ENCODE measurements at regions not wholly inside any gene's neighbourhood (a gene's known extent, or its start where the extent isn't known, plus 50 kb on each side); places are given as distances from the start of the nearest gene placed in this dataset.

DNA sequence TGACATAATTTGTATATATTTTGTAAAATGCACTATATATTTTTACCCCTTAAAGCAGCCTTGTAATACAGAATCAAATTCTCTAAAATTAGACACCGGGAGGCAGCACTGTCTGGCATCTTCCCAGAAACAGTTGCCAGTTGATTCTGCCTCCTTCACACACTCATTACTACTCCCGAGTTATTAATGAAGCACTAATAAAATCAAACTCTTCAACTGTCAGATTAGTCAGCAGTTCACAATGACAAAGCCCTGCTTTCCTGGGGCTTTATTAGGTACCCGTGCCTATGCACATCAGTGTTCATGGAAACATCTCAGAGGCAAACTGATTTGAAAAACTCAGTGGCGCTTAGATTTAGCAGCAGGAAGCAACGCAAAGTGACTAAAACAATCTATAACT is 103.5 kb upstream of the VEGFC start:
- intact Hi-C loops (cut with micrococcal nuclease) = no loop called here
- DNase-seq = no peak
- ATAC-seq = no peak

DNA sequence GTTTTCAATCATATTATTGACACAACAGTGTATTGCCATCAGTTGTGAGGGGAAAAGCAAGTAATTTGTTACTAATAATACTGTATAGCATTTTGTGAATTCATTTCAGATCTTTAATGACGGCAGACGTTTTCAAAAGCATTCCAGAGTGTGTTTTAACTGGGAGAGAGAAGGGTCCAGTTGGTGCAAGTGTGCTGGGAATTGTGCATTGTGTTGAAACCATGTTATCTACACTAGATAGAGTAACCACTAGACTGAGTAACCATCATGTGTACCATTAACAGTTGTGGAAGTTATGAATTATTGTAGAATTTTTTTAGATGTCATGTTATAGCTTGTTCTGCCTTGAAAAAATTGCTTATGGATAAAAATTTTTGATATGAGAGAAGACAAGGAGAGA is 104.5 kb upstream of the VEGFC start:
- no peak for DNase-seq
- intact Hi-C loops (cut with micrococcal nuclease) = no loop called here
- ATAC-seq = no peak

GRCh38 chr4:176898791-176899190 is 106.1 kb upstream of the VEGFC start:
- ATAC-seq (no peak), DNase-seq (no peak)
- intact Hi-C loops (cut with micrococcal nuclease) = no loop called here

DNA sequence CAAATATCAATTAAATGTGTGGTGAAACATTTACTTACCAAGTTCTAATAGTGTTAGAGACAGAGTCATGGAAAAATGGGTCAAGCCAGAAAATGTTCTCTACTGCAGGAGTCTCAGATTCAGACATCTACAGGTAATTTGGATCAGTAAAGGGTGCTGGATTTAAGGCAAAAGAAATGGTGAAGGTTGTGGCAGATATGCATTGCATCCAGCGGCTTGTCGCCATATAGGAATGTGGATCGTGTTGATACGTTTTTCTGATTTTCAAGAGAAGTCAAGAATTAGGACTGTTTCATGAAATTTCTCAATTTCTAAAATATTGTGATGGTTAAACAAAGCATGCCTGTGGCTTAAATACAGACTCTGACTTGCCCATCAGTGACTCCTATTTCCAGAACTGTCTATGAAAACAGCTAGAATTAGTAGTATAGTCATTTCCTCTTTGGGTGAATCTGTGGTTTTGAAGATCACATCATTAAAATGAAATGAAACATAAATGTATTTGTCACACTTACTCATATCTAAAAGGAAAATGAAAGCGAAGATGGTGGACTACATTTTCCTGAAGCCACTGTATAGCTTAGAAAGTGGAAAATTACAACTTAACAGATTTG is 110.1 kb upstream of the VEGFC start:
- intact Hi-C loops (cut with micrococcal nuclease) = no loop called here
- ATAC-seq (no peak), DNase-seq (no peak)

- no peak for DNase-seq
- intact Hi-C loops (cut with micrococcal nuclease) = no loop called here
- no peak for ATAC-seq
Measured at GRCh38 chr4:176906709-176907108, 114.0 kb upstream of the VEGFC start.

GRCh38 chr4:176910646-176911045 is 117.9 kb upstream of the VEGFC start:
- DNase-seq (no peak), ATAC-seq (no peak)
- intact Hi-C loops (cut with micrococcal nuclease) = no loop called here

DNA sequence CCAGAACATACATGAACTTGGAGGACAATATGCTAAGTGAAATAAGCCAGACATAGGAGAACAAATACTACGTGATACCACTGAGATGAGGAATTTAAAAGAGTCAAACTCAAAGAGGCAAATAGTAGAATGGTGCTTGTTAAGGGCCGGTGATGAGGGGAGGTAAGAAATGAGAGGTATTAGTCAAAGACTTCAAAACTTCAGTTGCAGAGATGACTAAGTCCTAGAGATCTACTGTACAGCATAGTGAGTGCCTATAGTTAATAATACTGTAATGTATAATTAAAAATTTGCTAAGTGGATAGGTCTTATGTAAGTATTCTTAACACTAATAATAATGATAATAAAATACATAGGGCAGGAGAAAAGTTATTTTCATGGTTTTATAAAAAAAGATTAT is 126.9 kb upstream of the VEGFC start:
- DNase-seq = no peak
- intact Hi-C loops (cut with micrococcal nuclease) = no loop called here
- ATAC-seq = no peak

GRCh38 chr4:176920694-176921093 is 128.0 kb upstream of the VEGFC start:
- DNase-seq = no peak
- no peak for ATAC-seq
- intact Hi-C loops (cut with micrococcal nuclease) = no loop called here

- DNase-seq (no peak), ATAC-seq (no peak)
- intact Hi-C loops (cut with micrococcal nuclease) = no loop called here
Measured at GRCh38 chr4:176921256-176921655, 128.5 kb upstream of the VEGFC start.

DNA sequence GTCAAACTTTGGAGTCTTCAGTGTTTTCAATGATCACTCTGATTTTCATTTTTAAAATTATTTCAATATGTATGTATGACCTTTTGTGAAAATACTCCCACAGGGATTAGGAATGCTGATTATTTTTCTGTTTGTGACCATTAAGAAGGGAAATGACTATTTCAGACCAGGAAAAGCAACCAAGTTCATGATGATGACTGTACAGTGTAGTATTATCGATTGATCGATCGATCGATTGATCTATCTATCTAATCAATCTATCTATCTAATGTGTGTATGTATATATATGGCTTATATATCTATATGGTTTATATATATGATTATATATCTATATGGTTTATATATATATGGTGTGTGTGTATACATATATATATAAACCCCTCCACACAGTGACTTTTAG is 131.5 kb upstream of the VEGFC start:
- ATAC-seq (no peak), DNase-seq (no peak)
- intact Hi-C loops (cut with micrococcal nuclease) = no loop called here

- ATAC-seq = no peak
Measured at GRCh38 chr4:176925962-176926361, 133.2 kb upstream of the VEGFC start.

GRCh38 chr4:176927117-176927516 is 134.4 kb upstream of the VEGFC start:
- intact Hi-C loops (cut with micrococcal nuclease) = no loop called here
- DNase-seq (no peak), ATAC-seq (no peak)

More at GRCh38 chr4:176925962-176926361, 133.2 kb upstream of the VEGFC start:
- DNase-seq = no peak
- intact Hi-C loops (cut with micrococcal nuclease) = no loop called here

GRCh38 chr4:176927664-176928063 is 134.9 kb upstream of the VEGFC start:
- ATAC-seq = no peak
- no peak for DNase-seq
- intact Hi-C loops (cut with micrococcal nuclease) = no loop called here

DNA sequence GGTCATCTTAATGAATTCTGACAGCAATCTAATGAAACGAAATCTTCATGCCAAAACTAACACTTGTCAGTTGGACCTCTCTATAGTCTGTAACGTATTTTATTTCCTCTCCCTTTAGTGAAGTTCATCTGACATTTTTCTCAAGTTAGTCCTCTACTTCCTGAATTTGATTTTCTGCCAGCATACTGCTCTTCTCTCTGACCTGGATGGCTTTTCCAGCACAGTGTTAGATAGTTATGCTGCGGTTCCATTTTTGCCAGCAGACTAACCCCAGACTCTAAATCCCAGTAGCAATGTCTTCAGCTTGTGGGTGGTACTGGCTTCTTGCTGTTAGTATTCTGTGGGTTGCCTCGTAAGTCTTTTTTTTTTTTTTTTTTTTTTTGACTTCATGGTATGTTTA is 146.7 kb upstream of the VEGFC start:
- DNase-seq = no peak
- intact Hi-C loops (cut with micrococcal nuclease) = no loop called here
- no peak for ATAC-seq

- DNase-seq = no peak
- intact Hi-C loops (cut with micrococcal nuclease) = no loop called here
- ATAC-seq = no peak
Measured at GRCh38 chr4:176945334-176945733, 152.6 kb upstream of the VEGFC start.

DNA sequence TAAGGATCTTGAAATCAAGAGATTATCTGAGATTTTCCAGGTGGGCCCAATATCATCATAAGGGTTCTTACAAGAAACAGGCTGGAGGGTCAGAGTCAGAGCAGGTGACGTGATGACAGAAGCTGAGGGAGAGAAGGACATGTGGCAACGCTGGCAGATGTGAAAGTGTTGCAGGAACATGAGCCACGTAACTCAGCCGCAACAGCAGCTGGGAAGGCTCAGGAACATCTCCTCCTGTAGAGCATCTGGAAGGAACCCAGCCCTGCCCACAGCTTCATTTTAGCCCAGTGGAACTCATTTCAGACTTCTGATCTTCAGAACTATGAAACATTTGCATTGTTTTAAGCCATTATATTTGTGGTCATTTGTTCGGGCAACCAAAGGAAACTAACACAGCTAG is 156.3 kb upstream of the VEGFC start:
- intact Hi-C loops (cut with micrococcal nuclease) = no loop called here
- ATAC-seq = no peak
- DNase-seq = peak; percentile 28

GRCh38 chr4:176953021-176953420 is 160.3 kb upstream of the VEGFC start:
- DNase-seq = no peak
- intact Hi-C loops (cut with micrococcal nuclease) = no loop called here

DNA sequence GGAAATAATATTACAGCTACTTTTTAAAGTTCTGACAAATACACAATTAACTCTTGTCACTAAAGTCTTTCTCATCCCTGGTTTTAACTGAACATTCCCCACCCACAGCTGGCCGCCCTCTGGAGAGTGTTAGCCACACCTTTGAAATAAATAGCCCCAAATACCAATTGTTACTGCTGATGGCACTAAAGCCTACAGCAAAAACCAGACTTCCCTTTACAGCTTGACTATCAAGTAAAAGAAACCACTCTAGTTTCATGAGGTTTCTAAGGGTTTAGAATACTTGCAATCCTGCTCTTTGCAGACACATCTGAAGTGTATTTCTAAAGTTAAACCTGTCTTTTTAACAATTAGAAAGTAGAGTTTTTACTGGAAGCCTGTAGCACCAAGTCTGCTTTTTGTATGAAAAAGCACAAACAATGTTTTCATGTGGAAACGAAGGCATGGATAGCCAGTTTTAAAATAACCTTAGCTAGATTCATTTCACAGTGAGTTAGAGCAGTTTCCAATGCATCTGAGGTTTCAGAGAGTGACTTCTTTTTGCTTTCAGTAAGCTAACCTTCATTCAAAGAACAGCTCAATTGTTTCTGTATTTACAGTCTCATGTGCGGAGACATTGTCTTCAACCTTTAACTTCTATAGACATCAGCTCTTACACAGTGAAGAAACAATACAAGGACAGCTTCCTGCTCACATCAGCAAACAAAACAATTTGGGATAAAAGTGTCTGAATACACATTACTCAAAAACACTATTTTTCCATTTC is 164.8 kb upstream of the VEGFC start:
- ATAC-seq (no peak), DNase-seq (no peak)
- intact Hi-C loops (cut with micrococcal nuclease) = no loop called here

More at GRCh38 chr4:176953021-176953420, 160.3 kb upstream of the VEGFC start:
- ATAC-seq = no peak

GRCh38 chr4:176959980-176960379 is 167.3 kb upstream of the VEGFC start:
- no peak for DNase-seq
- intact Hi-C loops (cut with micrococcal nuclease) = no loop called here
- no peak for ATAC-seq

GRCh38 chr4:176963121-176963520 is 170.4 kb upstream of the VEGFC start:
- ATAC-seq = no peak
- intact Hi-C loops (cut with micrococcal nuclease) = no loop called here
- DNase-seq = no peak

DNA sequence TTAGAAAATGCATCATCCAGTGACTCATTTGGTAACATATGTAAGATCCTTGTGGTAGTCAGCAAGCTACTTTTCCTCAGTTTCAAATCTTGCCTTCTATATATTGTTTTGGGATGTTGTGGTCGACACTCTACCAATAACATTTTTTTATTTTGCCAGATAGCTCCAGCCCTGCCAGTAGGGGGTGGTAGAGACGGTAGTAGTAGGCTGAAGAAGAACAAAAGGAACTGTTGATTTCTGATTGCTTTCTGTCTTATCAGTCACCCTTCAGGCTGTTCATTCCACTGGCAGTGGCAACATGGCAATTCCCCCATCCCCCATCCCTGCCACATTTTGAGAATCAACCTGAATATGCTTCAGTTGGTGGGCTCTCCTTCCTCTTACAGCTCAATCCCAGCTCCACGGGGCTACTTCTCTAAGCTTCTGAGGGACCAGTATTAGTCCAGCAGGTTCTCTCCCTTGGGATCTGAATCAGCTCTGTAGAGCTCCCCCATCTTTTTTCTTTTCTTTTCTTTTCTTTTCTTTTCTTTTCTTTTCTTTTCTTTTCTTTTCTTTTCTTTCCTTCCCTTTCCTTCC is 171.5 kb upstream of the VEGFC start:
- no peak for ATAC-seq
- no peak for DNase-seq
- intact Hi-C loops (cut with micrococcal nuclease) = no loop called here
